GM19351 (cell line): ENCODE measurements at regions not wholly inside any gene's neighbourhood (a gene's known extent, or its start where the extent isn't known, plus 50 kb on each side); places are given as distances from the start of the nearest gene placed in this dataset.
A peak's percentile ranks its signal among the peaks of the same experiment; 100 is the strongest.
"Not testable (repeated sequence)": the region's sequence is repeated elsewhere in the genome, so short reads cannot be mapped to it uniquely, and the experiment has no call there.

Experiments
- ATAC-seq: cut with Tn5 transposase; IDR thresholded peaks from one replicate; pipeline ENCODE4 v1.9.1; 2021; ENCODE audit warnings: mild to moderate bottlenecking, moderate library complexity; ENCODE audit not compliant: unreplicated experiment

GRCh38 chr7:89616829-89617228, 537.4 kb upstream of the STEAP1 start:
- not testable (repeated sequence) for ATAC-seq

- no peak for ATAC-seq
Measured at GRCh38 chr7:89618274-89618673, 536.0 kb upstream of the STEAP1 start.

- no peak for ATAC-seq
Measured at GRCh38 chr7:89621925-89622641, 532.2 kb upstream of the STEAP1 start.

- ATAC-seq = peak; percentile 98
Measured at GRCh38 chr7:89623018-89623672, 531.1 kb upstream of the STEAP1 start.

GRCh38 chr7:89624155-89624554, 530.1 kb upstream of the STEAP1 start:
- not testable (repeated sequence) for ATAC-seq

GRCh38 chr7:89648509-89648908, 505.8 kb upstream of the STEAP1 start:
- ATAC-seq = no peak

- no peak for ATAC-seq
Measured at GRCh38 chr7:89655946-89656345, 498.3 kb upstream of the STEAP1 start.

- no peak for ATAC-seq
Measured at GRCh38 chr7:89661876-89662275, 492.4 kb upstream of the STEAP1 start.

GRCh38 chr7:89666136-89666835, 488.0 kb upstream of the STEAP1 start:
- no peak for ATAC-seq

GRCh38 chr7:89680161-89680560, 474.1 kb upstream of the STEAP1 start:
- ATAC-seq = no peak

GRCh38 chr7:89681448-89681847, 472.8 kb upstream of the STEAP1 start:
- no peak for ATAC-seq

GRCh38 chr7:89685287-89685686, 469.0 kb upstream of the STEAP1 start:
- no peak for ATAC-seq

- no peak for ATAC-seq
Measured at GRCh38 chr7:89687211-89687610, 467.1 kb upstream of the STEAP1 start.

GRCh38 chr7:89695241-89695640, 459.0 kb upstream of the STEAP1 start:
- no peak for ATAC-seq

- no peak for ATAC-seq
Measured at GRCh38 chr7:89714131-89714530, 440.1 kb upstream of the STEAP1 start.

- not testable (repeated sequence) for ATAC-seq
Measured at GRCh38 chr7:89718941-89719340, 435.3 kb upstream of the STEAP1 start.

GRCh38 chr7:89728481-89728880, 425.8 kb upstream of the STEAP1 start:
- ATAC-seq = no peak

GRCh38 chr7:89731751-89732445, 422.4 kb upstream of the STEAP1 start:
- ATAC-seq = no peak

GRCh38 chr7:89738549-89738948, 415.7 kb upstream of the STEAP1 start:
- no peak for ATAC-seq

- no peak for ATAC-seq
Measured at GRCh38 chr7:89757910-89758309, 396.4 kb upstream of the STEAP1 start.

- ATAC-seq = no peak
Measured at GRCh38 chr7:89760690-89761089, 393.6 kb upstream of the STEAP1 start.
